Transverse colon (tissue), 4 donors: ENCODE measurements at regions not wholly inside any gene's neighbourhood (a gene's known extent, or its start where the extent isn't known, plus 50 kb on each side); places are given as distances from the start of the nearest gene placed in this dataset.

ENCODE experiments used
- DNase-seq: peaks from one replicate; pipeline ENCODE4 v3.0.0-alpha.2; 2019
- H3K27ac ChIP-seq, 4 donors: fragments of 200-600 bp; sonication (generic); 2 replicates each; pipeline ENCODE4 v1.5.1; 2016 to 2018; ENCODE audit warnings: inconsistent platforms in 4 of 4
- H3K27me3 ChIP-seq: fragments of 200-600 bp; sonication (generic); 2 replicates; pipeline ENCODE4 v1.5.1; 2017; ENCODE audit warnings: inconsistent platforms
- H3K36me3 ChIP-seq, 4 donors: fragments of 200-600 bp; sonication (generic); 2 replicates each; pipeline ENCODE4 v1.5.1; 2017 to 2019; ENCODE audit warnings: inconsistent platforms in 4 of 4
- H3K4me1 ChIP-seq, 4 donors: fragments of 200-600 bp; sonication (generic); 2 replicates each; pipeline ENCODE4 v1.5.1; 2017 to 2020; ENCODE audit warnings: inconsistent platforms in 4 of 4
- H3K4me3 ChIP-seq, 4 donors: fragments of 200-600 bp; sonication (generic); 1 replicate in 1 of 4; 2 replicates in 3 of 4; pipeline versions ENCODE4 v1.5.1 to v1.6.1; 2017 to 2019; ENCODE audit warnings: inconsistent platforms in 4 of 4
- H3K9me3 ChIP-seq, 2 donors: fragments of 200-600 bp; sonication (generic); 2 replicates each; pipeline ENCODE4 v1.5.1; 2017 to 2019; ENCODE audit warnings: inconsistent platforms in 2 of 2
- CTCF ChIP-seq, 5 experiments: fragments of 200-600 bp in 3 of 5; fragments of 450-650 bp in 2 of 5; sonication (generic) in 3 of 5; IDR thresholded peaks; 1 replicate in 2 of 5; 2 replicates in 3 of 5; pipeline ENCODE4 v1.5.1; 2016 to 2017; ENCODE audit warnings: antibody characterized with exemption in 5 of 5, inconsistent platforms in 3 of 5, mild to moderate bottlenecking in 2 of 5, moderate library complexity in 1 of 5
- EP300 ChIP-seq: sonication (generic); formaldehyde crosslinking; IDR thresholded peaks from one replicate; pipeline ENCODE4 v1.6.1; 2017; ENCODE audit warnings: antibody characterized with exemption, low read depth
- POLR2A ChIP-seq: fragments of 450-650 bp; IDR thresholded peaks from one replicate; pipeline ENCODE4 v1.6.1; 2016; ENCODE audit warnings: antibody characterized with exemption, mild to moderate bottlenecking, moderate library complexity
- POLR2AphosphoS5 ChIP-seq, 3 donors: sonication (generic); formaldehyde crosslinking; IDR thresholded peaks; one replicate each; pipeline ENCODE4 v1.6.1; 2016; ENCODE audit warnings: antibody characterized with exemption in 3 of 3
- WGBS, 2 donors: methylation state at CpG; one replicate each; pipeline ENCODE4 v1.1.5; 2018; ENCODE audit warnings: low coverage in 1 of 2; 5-methylcytosine and 5-hydroxymethylcytosine counted together
- in situ Hi-C, 4 donors: fragments of 200-750 bp; cut with MboI; loops; one replicate each; pipeline versions ENCODE4 v1.15.0 to v1.15.1; 2017; ENCODE audit warnings: low sequenced_read_pairs in 3 of 4, low pct_ligation_motif_present in 1 of 4, low pct_unique_long_range_greater_than_20kb in 1 of 4
- intact Hi-C: fragments of 100-400 bp; cut with DNase I; formaldehyde crosslinking; loops from one replicate; pipeline ENCODE4 v1.15.1; 2023; ENCODE audit warnings: low total_unique reads

- Histone ChIP-seq H3K9me3 (no peaks in the 10 kb centered on the region), H3K36me3 (no peaks in the 10 kb centered on the region), H3K27me3 (peaks cover 52% of the 10 kb centered on the region), H3K4me3 (no peak overlapping the region), H3K4me1 (no peaks in the 10 kb centered on the region), H3K27ac (no peak overlapping the region)
- 74 to 77% methylated on average over 5 of the region's 5 CpGs for WGBS, 2 donors
- DNase-seq, result no peak
- intact Hi-C loops, result no loop called here
- TF ChIP-seq POLR2A (no peak), EP300 (no peak), CTCF (IDR thresholded peaks at IDR 0.05) (no peak), POLR2AphosphoS5 (IDR thresholded peaks at IDR 0.05) (no peak)
- in situ Hi-C loops, result no loop called here
Measured at GRCh38 chr9:21570643-21571275, 88.6 kb upstream of the IFNE start.

- Histone ChIP-seq H3K36me3 (no peaks in the 10 kb centered on the region), H3K4me3 (no peak overlapping the region), H3K27me3 (peaks cover 21% of the 10 kb centered on the region), H3K27ac (no peak overlapping the region), H3K9me3 (no peaks in the 10 kb centered on the region), H3K4me1 (no peaks in the 10 kb centered on the region)
- whole genome bisulfite sequencing, 2 donors, result 89 to 100% methylated on average over 1 of the region's 1 CpG
- DNase-seq, result no peak
- in situ Hi-C loops, result no loop called here
- intact Hi-C loops, result no loop called here
- TF ChIP-seq POLR2A (no peak), EP300 (no peak), POLR2AphosphoS5 (IDR thresholded peaks at IDR 0.05) (no peak), CTCF (IDR thresholded peaks at IDR 0.05) (no peak)
Measured at GRCh38 chr9:21574261-21574660, 92.1 kb upstream of the IFNE start.

GRCh38 chr9:21576331-21577189, 94.4 kb upstream of the IFNE start:
- in situ Hi-C loops, result no loop called here
- Histone ChIP-seq H3K27me3 (peaks cover 11% of the 10 kb centered on the region), H3K4me3 (no peak overlapping the region), H3K4me1 (no peaks in the 10 kb centered on the region), H3K27ac (no peak overlapping the region), H3K9me3 (no peaks in the 10 kb centered on the region), H3K36me3 (no peaks in the 10 kb centered on the region)
- 32 to 42% methylated on average over 6 to 7 of the region's 7 CpGs for WGBS, 2 donors
- TF ChIP-seq CTCF (IDR thresholded peaks at IDR 0.05) (no peak), EP300 (no peak), POLR2AphosphoS5 (IDR thresholded peaks at IDR 0.05) (no peak), POLR2A (no peak)
- DNase-seq, result no peak
- intact Hi-C loops, result no loop called here

DNA sequence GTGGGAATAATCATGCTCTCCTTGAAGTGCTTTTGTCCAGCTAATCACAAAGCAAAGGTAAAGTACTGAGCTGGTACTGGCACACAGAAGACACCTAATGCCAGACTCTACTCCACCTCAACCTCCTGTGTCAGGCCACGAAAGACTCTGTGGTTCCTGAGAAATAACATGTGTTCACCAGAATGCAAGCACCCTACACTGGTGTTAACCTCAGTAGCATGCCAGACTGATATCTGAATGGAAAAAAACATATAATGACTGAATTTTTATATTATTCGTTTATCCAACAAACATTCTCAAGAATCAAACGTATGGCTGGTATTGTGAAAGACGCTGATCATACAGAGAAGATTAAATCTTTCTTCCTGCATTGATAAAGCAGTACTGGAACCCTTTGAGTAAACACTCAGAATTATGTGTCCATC, 97.1 kb upstream of the IFNE start:
- no peak overlapping the region for H3K4me3 ChIP-seq
- no peaks in the 10 kb centered on the region for H3K36me3 ChIP-seq
- peaks cover 6% of the 10 kb centered on the region for H3K27me3 ChIP-seq
- no peaks in the 10 kb centered on the region for H3K4me1 ChIP-seq
- TF ChIP-seq CTCF (IDR thresholded peaks at IDR 0.05) (no peak), POLR2AphosphoS5 (IDR thresholded peaks at IDR 0.05) (no peak), EP300 (no peak), POLR2A (no peak)
- no peak overlapping the region for H3K27ac ChIP-seq
- in situ Hi-C loops (no loop called here), intact Hi-C loops (no loop called here)
- 44 to 63% methylated on average over 4 of the region's 4 CpGs for WGBS, 2 donors
- H3K9me3 ChIP-seq, result no peaks in the 10 kb centered on the region
- DNase-seq, result no peak
